Kidney epithelial cell (primary cell): ENCODE measurements at regions not wholly inside any gene's neighbourhood (a gene's known extent, or its start where the extent isn't known, plus 50 kb on each side); places are given as distances from the start of the nearest gene placed in this dataset.

ENCODE experiments used
- DNase-seq: peaks from one replicate; pipeline ENCODE4 v3.0.0-alpha.2; 2010; ENCODE audit warnings: low read depth
- H3K27me3 ChIP-seq: 2 replicates; pipeline ENCODE4 v1.6.0; 2011; ENCODE audit warnings: low read length; ENCODE audit not compliant: control insufficient read depth, insufficient read depth
- H3K36me3 ChIP-seq: 2 replicates; pipeline ENCODE4 v1.5.1; 2011; ENCODE audit warnings: low read length; ENCODE audit not compliant: control insufficient read depth, insufficient read depth
- H3K4me3 ChIP-seq: 2 replicates; pipeline ENCODE4 v1.5.1; 2011; ENCODE audit warnings: low read depth, mild to moderate bottlenecking, control low read depth, low read length
- CTCF ChIP-seq: IDR thresholded peaks from 2 replicates; pipeline ENCODE4 v1.5.1; 2011; ENCODE audit warnings: mild to moderate bottlenecking, moderate library complexity, low read length, control low read depth, inconsistent platforms; ENCODE audit not compliant: insufficient read depth, poor library complexity, severe bottlenecking

GRCh38 chr2:76307495-76307894 lies 596.8 kb upstream of the GCFC2 start:
- H3K36me3 ChIP-seq, result no peaks in the 10 kb centered on the region
- no peak for DNase-seq
- no peaks in the 10 kb centered on the region for H3K27me3 ChIP-seq
- TF ChIP-seq CTCF, result no peak
- H3K4me3 ChIP-seq, result no peak overlapping the region

GRCh38 chr2:76298041-76298440 lies 587.3 kb upstream of the GCFC2 start:
- DNase-seq, result no peak
- TF ChIP-seq CTCF, result no peak
- Histone ChIP-seq H3K4me3 (no peak overlapping the region), H3K27me3 (no peaks in the 10 kb centered on the region), H3K36me3 (no peaks in the 10 kb centered on the region)

- no peaks in the 10 kb centered on the region for H3K27me3 ChIP-seq
- TF ChIP-seq CTCF, result no peak
- DNase-seq, result no peak
- H3K36me3 ChIP-seq, result no peaks in the 10 kb centered on the region
- no peak overlapping the region for H3K4me3 ChIP-seq
Observed at GRCh38 chr2:76296438-76296837, 585.7 kb upstream of the GCFC2 start.

- Histone ChIP-seq H3K4me3 (no peak overlapping the region), H3K36me3 (no peaks in the 10 kb centered on the region), H3K27me3 (no peaks in the 10 kb centered on the region)
- no peak for TF ChIP-seq CTCF
- no peak for DNase-seq
Observed at GRCh38 chr2:76295762-76296161, 585.0 kb upstream of the GCFC2 start.

- no peak overlapping the region for H3K4me3 ChIP-seq
- DNase-seq, result no peak
Observed at GRCh38 chr2:76288598-76288997, 577.9 kb upstream of the GCFC2 start.

More at GRCh38 chr2:76288598-76288997, 577.9 kb upstream of the GCFC2 start:
- Histone ChIP-seq H3K36me3 (no peaks in the 10 kb centered on the region), H3K27me3 (no peaks in the 10 kb centered on the region)
- no peak for TF ChIP-seq CTCF
